Activated CD4-positive, alpha-beta memory T cell treated with anti-CD3 and anti-CD28 coated beads for 36 hours (primary cell): ENCODE measurements at regions not wholly inside any gene's neighbourhood (a gene's known extent, or its start where the extent isn't known, plus 50 kb on each side); places are given as distances from the start of the nearest gene placed in this dataset.

Experiments used
- CTCF ChIA-PET: fragments of 350-600 bp; sonication (Branson Sonifier 250); formaldehyde crosslinking; loops from one replicate; lab custom pipeline; 2021; ENCODE audit warnings: antibody characterized with exemption, inconsistent platforms; lab: Charles Lee
- POLR2A ChIA-PET: fragments of 350-600 bp; sonication (Branson Sonifier 250); formaldehyde crosslinking; loops from one replicate; lab custom pipeline; 2021; ENCODE audit warnings: antibody characterized with exemption; lab: Charles Lee
- DNase-seq: peaks from one replicate; pipeline ENCODE4 v3.0.0-alpha.2; 2020
- H3K27ac Mint-ChIP-seq: one replicate; pipeline ENCODE4 v1.8.0; 2021; ENCODE audit warnings: mixed read lengths
- H3K27me3 Mint-ChIP-seq: one replicate; pipeline ENCODE4 v1.8.0; 2021; ENCODE audit warnings: mixed read lengths
- H3K36me3 Mint-ChIP-seq: one replicate; pipeline ENCODE4 v1.8.0; 2021; ENCODE audit warnings: mixed read lengths
- H3K4me1 Mint-ChIP-seq: one replicate; pipeline ENCODE4 v1.8.0; 2021; ENCODE audit warnings: low read depth, mixed read lengths
- H3K4me3 Mint-ChIP-seq: one replicate; pipeline ENCODE4 v1.8.0; 2021; ENCODE audit warnings: mild to moderate bottlenecking, mixed read lengths
- H3K9me3 Mint-ChIP-seq: one replicate; pipeline ENCODE4 v1.8.0; 2021; ENCODE audit warnings: mixed read lengths
- intact Hi-C: fragments of 100-400 bp; cut with micrococcal nuclease; formaldehyde crosslinking; loops from one replicate; pipeline ENCODE4 v1.15.1; 2023

- DNase-seq, result no peak
- intact Hi-C loops, result no loop called here
- no peak overlapping the region for H3K27ac Mint-ChIP-seq
- ChIA-PET POLR2A (no interaction called here), CTCF (no interaction called here)
- H3K4me1 Mint-ChIP-seq, result no peaks in the 10 kb centered on the region
- peaks cover 6% of the 10 kb centered on the region for H3K9me3 Mint-ChIP-seq
- no peak overlapping the region for H3K4me3 Mint-ChIP-seq
- H3K36me3 Mint-ChIP-seq, result no peaks in the 10 kb centered on the region
- no peaks in the 10 kb centered on the region for H3K27me3 Mint-ChIP-seq
Observed at GRCh38 chr4:12324965-12325364, 896.3 kb upstream of the HS3ST1 start.

- no peaks in the 10 kb centered on the region for H3K27me3 Mint-ChIP-seq
- H3K9me3 Mint-ChIP-seq, result peaks cover 2% of the 10 kb centered on the region
- no peaks in the 10 kb centered on the region for H3K36me3 Mint-ChIP-seq
- intact Hi-C loops, result no loop called here
- no peaks in the 10 kb centered on the region for H3K4me1 Mint-ChIP-seq
- DNase-seq, result no peak
- ChIA-PET CTCF (no interaction called here), POLR2A (no interaction called here)
- no peak overlapping the region for H3K4me3 Mint-ChIP-seq
- no peak overlapping the region for H3K27ac Mint-ChIP-seq
Observed at GRCh38 chr4:12319765-12320164, 891.1 kb upstream of the HS3ST1 start.

GRCh38 chr4:12304905-12305304 lies 876.2 kb upstream of the HS3ST1 start:
- Mint-ChIP-seq H3K4me3 (no peak overlapping the region), H3K27me3 (no peaks in the 10 kb centered on the region), H3K27ac (no peak overlapping the region), H3K4me1 (no peaks in the 10 kb centered on the region), H3K36me3 (no peaks in the 10 kb centered on the region), H3K9me3 (peaks cover 19% of the 10 kb centered on the region)
- intact Hi-C loops, result no loop called here
- POLR2A ChIA-PET, result no interaction called here
- DNase-seq, result no peak
- CTCF ChIA-PET, result no interaction called here

GRCh38 chr4:12296366-12296765 lies 867.7 kb upstream of the HS3ST1 start:
- Mint-ChIP-seq H3K36me3 (no peaks in the 10 kb centered on the region), H3K4me3 (no peak overlapping the region)

GRCh38 chr4:12293906-12294525 lies 865.3 kb upstream of the HS3ST1 start:
- Mint-ChIP-seq H3K9me3 (peaks cover 9% of the 10 kb centered on the region), H3K4me3 (no peak overlapping the region), H3K27me3 (no peaks in the 10 kb centered on the region), H3K27ac (no peak overlapping the region), H3K4me1 (no peaks in the 10 kb centered on the region), H3K36me3 (no peaks in the 10 kb centered on the region)
- intact Hi-C loops, result no loop called here
- CTCF ChIA-PET, result no interaction called here
- POLR2A ChIA-PET, result no interaction called here
- DNase-seq, result no peak

More at GRCh38 chr4:12296366-12296765, 867.7 kb upstream of the HS3ST1 start:
- peaks cover 12% of the 10 kb centered on the region for H3K9me3 Mint-ChIP-seq
- no peaks in the 10 kb centered on the region for H3K27me3 Mint-ChIP-seq
- H3K4me1 Mint-ChIP-seq, result no peaks in the 10 kb centered on the region
- POLR2A ChIA-PET, result no interaction called here
- DNase-seq, result no peak
- intact Hi-C loops, result no loop called here
- CTCF ChIA-PET, result no interaction called here
- no peak overlapping the region for H3K27ac Mint-ChIP-seq

- Mint-ChIP-seq H3K27ac (no peak overlapping the region), H3K9me3 (peaks cover 27% of the 10 kb centered on the region), H3K36me3 (no peaks in the 10 kb centered on the region), H3K27me3 (no peaks in the 10 kb centered on the region), H3K4me1 (no peaks in the 10 kb centered on the region), H3K4me3 (no peak overlapping the region)
- POLR2A ChIA-PET, result no interaction called here
- intact Hi-C loops, result no loop called here
- CTCF ChIA-PET, result no interaction called here
- DNase-seq, result no peak
Observed at GRCh38 chr4:12286351-12286750, 857.7 kb upstream of the HS3ST1 start.

GRCh38 chr4:12270546-12270945 lies 841.9 kb upstream of the HS3ST1 start:
- POLR2A ChIA-PET, result no interaction called here
- intact Hi-C loops, result no loop called here
- H3K27ac Mint-ChIP-seq, result no peak overlapping the region
- CTCF ChIA-PET, result no interaction called here
- no peaks in the 10 kb centered on the region for H3K4me1 Mint-ChIP-seq
- H3K36me3 Mint-ChIP-seq, result no peaks in the 10 kb centered on the region
- H3K27me3 Mint-ChIP-seq, result no peaks in the 10 kb centered on the region
- no peak for DNase-seq
- H3K9me3 Mint-ChIP-seq, result peaks cover 7% of the 10 kb centered on the region
- H3K4me3 Mint-ChIP-seq, result no peak overlapping the region

GRCh38 chr4:12265554-12265953 lies 836.9 kb upstream of the HS3ST1 start:
- no peaks in the 10 kb centered on the region for H3K36me3 Mint-ChIP-seq

GRCh38 chr4:12260453-12260852 lies 831.8 kb upstream of the HS3ST1 start:
- H3K27me3 Mint-ChIP-seq, result no peaks in the 10 kb centered on the region
- no peak for DNase-seq
- no peak overlapping the region for H3K27ac Mint-ChIP-seq
- H3K4me1 Mint-ChIP-seq, result no peaks in the 10 kb centered on the region
- no peak overlapping the region for H3K4me3 Mint-ChIP-seq
- ChIA-PET CTCF (no interaction called here), POLR2A (no interaction called here)
- intact Hi-C loops, result no loop called here
- H3K9me3 Mint-ChIP-seq, result peaks cover 10% of the 10 kb centered on the region
- H3K36me3 Mint-ChIP-seq, result no peaks in the 10 kb centered on the region

More at GRCh38 chr4:12265554-12265953, 836.9 kb upstream of the HS3ST1 start:
- H3K4me1 Mint-ChIP-seq, result no peaks in the 10 kb centered on the region
- no peak for DNase-seq
- peaks cover 7% of the 10 kb centered on the region for H3K9me3 Mint-ChIP-seq
- intact Hi-C loops, result no loop called here
- H3K27ac Mint-ChIP-seq, result no peak overlapping the region
- POLR2A ChIA-PET, result no interaction called here
- H3K27me3 Mint-ChIP-seq, result no peaks in the 10 kb centered on the region
- CTCF ChIA-PET, result no interaction called here
- no peak overlapping the region for H3K4me3 Mint-ChIP-seq

GRCh38 chr4:12244973-12245372 lies 816.3 kb upstream of the HS3ST1 start:
- Mint-ChIP-seq H3K4me3 (no peak overlapping the region), H3K4me1 (no peaks in the 10 kb centered on the region), H3K27ac (no peak overlapping the region), H3K27me3 (no peaks in the 10 kb centered on the region), H3K9me3 (peaks cover 12% of the 10 kb centered on the region), H3K36me3 (no peaks in the 10 kb centered on the region)
- DNase-seq, result no peak
- ChIA-PET CTCF (no interaction called here), POLR2A (no interaction called here)
- intact Hi-C loops, result no loop called here

GRCh38 chr4:12242354-12242753 lies 813.7 kb upstream of the HS3ST1 start:
- no peaks in the 10 kb centered on the region for H3K4me1 Mint-ChIP-seq
- peaks cover 16% of the 10 kb centered on the region for H3K9me3 Mint-ChIP-seq
- no peaks in the 10 kb centered on the region for H3K27me3 Mint-ChIP-seq
- no peaks in the 10 kb centered on the region for H3K36me3 Mint-ChIP-seq
- POLR2A ChIA-PET, result no interaction called here
- CTCF ChIA-PET, result no interaction called here
- DNase-seq, result no peak
- H3K4me3 Mint-ChIP-seq, result no peak overlapping the region
- H3K27ac Mint-ChIP-seq, result no peak overlapping the region
- intact Hi-C loops, result no loop called here

- H3K4me3 Mint-ChIP-seq, result no peak overlapping the region
- H3K27ac Mint-ChIP-seq, result no peak overlapping the region
- no peaks in the 10 kb centered on the region for H3K4me1 Mint-ChIP-seq
- intact Hi-C loops, result no loop called here
- peaks cover 17% of the 10 kb centered on the region for H3K9me3 Mint-ChIP-seq
- no peaks in the 10 kb centered on the region for H3K36me3 Mint-ChIP-seq
- DNase-seq, result no peak
- ChIA-PET CTCF (no interaction called here), POLR2A (no interaction called here)
- no peaks in the 10 kb centered on the region for H3K27me3 Mint-ChIP-seq
Observed at GRCh38 chr4:12239897-12240636, 811.4 kb upstream of the HS3ST1 start.

- Mint-ChIP-seq H3K4me1 (no peaks in the 10 kb centered on the region), H3K4me3 (no peak overlapping the region), H3K27me3 (no peaks in the 10 kb centered on the region), H3K9me3 (peaks cover 8% of the 10 kb centered on the region), H3K27ac (no peak overlapping the region), H3K36me3 (no peaks in the 10 kb centered on the region)
- POLR2A ChIA-PET, result no interaction called here
- DNase-seq, result no peak
- CTCF ChIA-PET, result no interaction called here
- intact Hi-C loops, result no loop called here
Observed at GRCh38 chr4:12231098-12231497, 802.4 kb upstream of the HS3ST1 start.
